ENCODE measurements at regions not wholly inside any gene's neighbourhood (a gene's known extent, or its start where the extent isn't known, plus 50 kb on each side); places are given as distances from the start of the nearest gene placed in this dataset.

DNA sequence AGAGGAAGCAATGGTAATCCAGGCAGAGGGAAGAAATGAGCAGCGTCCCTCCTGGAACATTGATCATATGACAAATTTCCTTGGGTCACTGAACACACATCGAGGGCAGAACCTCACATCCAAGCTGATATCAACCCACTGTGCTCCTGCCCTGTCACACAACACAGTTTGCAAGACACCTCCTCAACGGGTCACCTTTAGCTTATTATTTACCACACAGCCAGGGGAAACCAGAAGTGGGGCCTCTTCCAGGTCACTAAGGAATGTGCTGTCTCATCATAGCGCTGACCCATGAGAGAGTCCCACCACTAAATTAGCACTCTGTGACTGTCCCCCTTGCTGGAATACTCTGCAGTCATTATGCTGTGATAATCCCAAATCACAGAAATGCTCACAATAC is 69.7 kb upstream of the PPP1R3C start (continued):
- TF ChIP-seq MYNN (IDR thresholded peaks at IDR 0.05) (no peak), MYNN (CRISPR knock-in tag; IDR thresholded peaks at IDR 0.05) (no peak), ZBTB43 (CRISPR knock-in tag; IDR thresholded peaks at IDR 0.05) (no peak), CEBPG (CRISPR knock-in tag; IDR thresholded peaks at IDR 0.05) (no peak), CEBPG (tag; conservative IDR thresholded peaks at IDR 0.05 in 1 of 2, IDR thresholded peaks at IDR 0.05 in 1 of 2) (no peak), YY1 (IDR thresholded peaks at IDR 0.05; ENCODE audit: borderline replicate concordance in 1 of 3, control insufficient read depth in 1 of 3, extremely low read depth in 1 of 3, insufficient read depth in 3 of 3, insufficient read length in 1 of 3, insufficient replicate concordance in 2 of 3, low read depth in 1 of 3, low read length in 2 of 3) (no peak), SOX6 (IDR thresholded peaks at IDR 0.05) (no peak), NFE2 (IDR thresholded peaks at IDR 0.05; ENCODE audit: low read depth) (peak; percentile 78), C11orf30 (IDR thresholded peaks at IDR 0.05; ENCODE audit: low read depth) (peak; percentile 66; the same call in 1 of the 2 replicates), SAP30 (IDR thresholded peaks at IDR 0.05; ENCODE audit: borderline replicate concordance, insufficient read depth, low read depth, low read length, poor library complexity, severe bottlenecking) (no peak), TEAD1 (CRISPR knock-in tag; IDR thresholded peaks at IDR 0.05) (peak in 1 of 2 experiments; percentile 29; a peak in 1 of 4 replicates), CBFA2T2 (conservative IDR thresholded peaks at IDR 0.05) (no peak), MYC (IDR thresholded peaks at IDR 0.05; ENCODE audit: low read depth, low read length) (no peak), MYC (CRISPR knock-in tag; IDR thresholded peaks at IDR 0.05; ENCODE audit: borderline replicate concordance, low read depth) (no peak), RBFOX2 (IDR thresholded peaks at IDR 0.05; ENCODE audit: low read depth, low read length) (no peak), ZNF561 (CRISPR knock-in tag; conservative IDR thresholded peaks at IDR 0.05) (no peak), FOXJ3 (CRISPR knock-in tag; IDR thresholded peaks at IDR 0.05) (no peak), STAG1 (CRISPR knock-in tag; IDR thresholded peaks at IDR 0.05; ENCODE audit: borderline replicate concordance) (no peak), NR2C2 (CRISPR knock-in tag; IDR thresholded peaks at IDR 0.05) (no peak), NR2C2 (tag; IDR thresholded peaks at IDR 0.05) (0 out of 2 replicates have a peak, but pooled peaks have one; percentile 40)
- TF ChIP-seq, protein P1, sequence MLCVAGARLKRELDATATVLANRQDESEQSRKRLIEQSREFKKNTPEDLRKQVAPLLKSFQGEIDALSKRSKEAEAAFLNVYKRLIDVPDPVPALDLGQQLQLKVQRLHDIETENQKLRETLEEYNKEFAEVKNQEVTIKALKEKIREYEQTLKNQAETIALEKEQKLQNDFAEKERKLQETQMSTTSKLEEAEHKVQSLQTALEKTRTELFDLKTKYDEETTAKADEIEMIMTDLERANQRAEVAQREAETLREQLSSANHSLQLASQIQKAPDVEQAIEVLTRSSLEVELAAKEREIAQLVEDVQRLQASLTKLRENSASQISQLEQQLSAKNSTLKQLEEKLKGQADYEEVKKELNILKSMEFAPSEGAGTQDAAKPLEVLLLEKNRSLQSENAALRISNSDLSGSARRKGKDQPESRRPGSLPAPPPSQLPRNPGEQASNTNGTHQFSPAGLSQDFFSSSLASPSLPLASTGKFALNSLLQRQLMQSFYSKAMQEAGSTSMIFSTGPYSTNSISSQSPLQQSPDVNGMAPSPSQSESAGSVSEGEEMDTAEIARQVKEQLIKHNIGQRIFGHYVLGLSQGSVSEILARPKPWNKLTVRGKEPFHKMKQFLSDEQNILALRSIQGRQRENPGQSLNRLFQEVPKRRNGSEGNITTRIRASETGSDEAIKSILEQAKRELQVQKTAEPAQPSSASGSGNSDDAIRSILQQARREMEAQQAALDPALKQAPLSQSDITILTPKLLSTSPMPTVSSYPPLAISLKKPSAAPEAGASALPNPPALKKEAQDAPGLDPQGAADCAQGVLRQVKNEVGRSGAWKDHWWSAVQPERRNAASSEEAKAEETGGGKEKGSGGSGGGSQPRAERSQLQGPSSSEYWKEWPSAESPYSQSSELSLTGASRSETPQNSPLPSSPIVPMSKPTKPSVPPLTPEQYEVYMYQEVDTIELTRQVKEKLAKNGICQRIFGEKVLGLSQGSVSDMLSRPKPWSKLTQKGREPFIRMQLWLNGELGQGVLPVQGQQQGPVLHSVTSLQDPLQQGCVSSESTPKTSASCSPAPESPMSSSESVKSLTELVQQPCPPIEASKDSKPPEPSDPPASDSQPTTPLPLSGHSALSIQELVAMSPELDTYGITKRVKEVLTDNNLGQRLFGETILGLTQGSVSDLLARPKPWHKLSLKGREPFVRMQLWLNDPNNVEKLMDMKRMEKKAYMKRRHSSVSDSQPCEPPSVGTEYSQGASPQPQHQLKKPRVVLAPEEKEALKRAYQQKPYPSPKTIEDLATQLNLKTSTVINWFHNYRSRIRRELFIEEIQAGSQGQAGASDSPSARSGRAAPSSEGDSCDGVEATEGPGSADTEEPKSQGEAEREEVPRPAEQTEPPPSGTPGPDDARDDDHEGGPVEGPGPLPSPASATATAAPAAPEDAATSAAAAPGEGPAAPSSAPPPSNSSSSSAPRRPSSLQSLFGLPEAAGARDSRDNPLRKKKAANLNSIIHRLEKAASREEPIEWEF (CRISPR knock-in tag; IDR thresholded peaks at IDR 0.05): no peak
- TF ChIP-seq, protein P2, sequence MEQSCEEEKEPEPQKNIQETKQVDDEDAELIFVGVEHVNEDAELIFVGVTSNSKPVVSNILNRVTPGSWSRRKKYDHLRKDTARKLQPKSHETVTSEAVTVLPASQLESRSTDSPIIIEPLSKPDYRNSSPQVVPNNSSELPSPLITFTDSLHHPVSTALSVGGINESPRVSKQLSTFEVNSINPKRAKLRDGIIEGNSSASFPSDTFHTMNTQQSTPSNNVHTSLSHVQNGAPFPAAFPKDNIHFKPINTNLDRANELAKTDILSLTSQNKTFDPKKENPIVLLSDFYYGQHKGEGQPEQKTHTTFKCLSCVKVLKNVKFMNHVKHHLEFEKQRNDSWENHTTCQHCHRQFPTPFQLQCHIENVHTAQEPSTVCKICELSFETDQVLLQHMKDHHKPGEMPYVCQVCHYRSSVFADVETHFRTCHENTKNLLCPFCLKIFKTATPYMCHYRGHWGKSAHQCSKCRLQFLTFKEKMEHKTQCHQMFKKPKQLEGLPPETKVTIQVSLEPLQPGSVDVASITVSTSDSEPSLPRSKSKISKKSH (CRISPR knock-in tag; IDR thresholded peaks at IDR 0.05): no peak
